CD4-positive, alpha-beta T cell (primary cell): ENCODE measurements at regions not wholly inside any gene's neighbourhood (a gene's known extent, or its start where the extent isn't known, plus 50 kb on each side); places are given as distances from the start of the nearest gene placed in this dataset.

Experiments used
- ATAC-seq: fragments of 200-7000 bp; cut with Tn5 transposase; one replicate; pipeline ENCODE4 v1.10.0; 2022; ENCODE audit warnings: mild to moderate bottlenecking; ENCODE audit not compliant: poor library complexity
- CTCF ChIA-PET: fragments of 350-600 bp; sonication (Branson Sonifier 250); formaldehyde crosslinking; loops from one replicate; lab custom pipeline; 2021; ENCODE audit warnings: antibody characterized with exemption, inconsistent platforms; lab: Charles Lee
- POLR2A ChIA-PET: fragments of 350-600 bp; sonication (Branson Sonifier 250); formaldehyde crosslinking; loops from one replicate; lab custom pipeline; 2021; ENCODE audit warnings: antibody characterized with exemption, inconsistent platforms; lab: Charles Lee
- DNase-seq, 14 experiments: peaks; one replicate each; pipeline ENCODE4 v3.0.0-alpha.2; 2013 to 2020; ENCODE audit warnings: mixed read lengths in 2 of 14
- H3K27ac ChIP-seq, 2 donors: one replicate each; pipeline versions ENCODE4 v1.5.1 to v1.7.0; 2013; ENCODE audit warnings: low read length in 2 of 2, low read depth in 1 of 2, mild to moderate bottlenecking in 1 of 2
- H3K27me3 ChIP-seq, 2 experiments: 1 replicate in 1 of 2; 2 replicates in 1 of 2; pipeline versions ENCODE4 v1.6.1 to v1.7.0; 2013; ENCODE audit warnings: low read length in 2 of 2, control low read depth in 1 of 2, mild to moderate bottlenecking in 1 of 2, moderate library complexity in 1 of 2; ENCODE audit not compliant: insufficient read depth in 2 of 2, control insufficient read depth in 1 of 2
- H3K36me3 ChIP-seq: one replicate; pipeline ENCODE4 v1.6.1; 2013; ENCODE audit warnings: low read length, control low read depth; ENCODE audit not compliant: insufficient read depth
- H3K4me1 ChIP-seq: one replicate; pipeline ENCODE4 v1.6.1; 2013; ENCODE audit warnings: low read length, control low read depth; ENCODE audit not compliant: insufficient read depth
- H3K4me3 ChIP-seq: one replicate; pipeline ENCODE4 v1.5.1; 2013; ENCODE audit warnings: mild to moderate bottlenecking, low read length, moderate library complexity
- H3K9me3 ChIP-seq, 2 experiments: 1 replicate in 1 of 2; 2 replicates in 1 of 2; pipeline versions ENCODE4 v1.6.1 to v1.7.0; 2013; ENCODE audit warnings: low read length in 2 of 2, mild to moderate bottlenecking in 2 of 2, control low read depth in 1 of 2, moderate library complexity in 1 of 2; ENCODE audit not compliant: control insufficient read depth in 1 of 2, insufficient read depth in 1 of 2
- H3K27ac Mint-ChIP-seq: one replicate; pipeline ENCODE4 v1.8.0; 2020; ENCODE audit warnings: mixed read lengths
- H3K27me3 Mint-ChIP-seq: one replicate; pipeline ENCODE4 v1.8.0; 2021; ENCODE audit warnings: mixed read lengths
- H3K36me3 Mint-ChIP-seq: one replicate; pipeline ENCODE4 v1.8.0; 2021; ENCODE audit warnings: low read depth, mixed read lengths
- H3K4me1 Mint-ChIP-seq: one replicate; pipeline ENCODE4 v1.8.0; 2021; ENCODE audit warnings: low read depth, mixed read lengths
- H3K4me3 Mint-ChIP-seq: one replicate; pipeline ENCODE4 v1.8.0; 2020; ENCODE audit warnings: mild to moderate bottlenecking, mixed read lengths
- H3K9me3 Mint-ChIP-seq: one replicate; pipeline ENCODE4 v1.8.0; 2020; ENCODE audit warnings: mixed read lengths
- intact Hi-C, 2 experiments: fragments of 100-400 bp; cut with DNase I in 1 of 2; cut with micrococcal nuclease in 1 of 2; formaldehyde crosslinking; loops; one replicate each; pipeline versions ENCODE4 v1.15.1 to v1.9.0; 2023 to 2025; cut with DNase I, micrococcal nuclease
- TF ChIP-seq, protein P1 (sequence below): fragments of 200-600 bp; IDR thresholded peaks from one replicate; pipeline ENCODE4 v1.8.0; 2022; ENCODE audit warnings: antibody characterized with exemption, mild to moderate bottlenecking

DNA sequence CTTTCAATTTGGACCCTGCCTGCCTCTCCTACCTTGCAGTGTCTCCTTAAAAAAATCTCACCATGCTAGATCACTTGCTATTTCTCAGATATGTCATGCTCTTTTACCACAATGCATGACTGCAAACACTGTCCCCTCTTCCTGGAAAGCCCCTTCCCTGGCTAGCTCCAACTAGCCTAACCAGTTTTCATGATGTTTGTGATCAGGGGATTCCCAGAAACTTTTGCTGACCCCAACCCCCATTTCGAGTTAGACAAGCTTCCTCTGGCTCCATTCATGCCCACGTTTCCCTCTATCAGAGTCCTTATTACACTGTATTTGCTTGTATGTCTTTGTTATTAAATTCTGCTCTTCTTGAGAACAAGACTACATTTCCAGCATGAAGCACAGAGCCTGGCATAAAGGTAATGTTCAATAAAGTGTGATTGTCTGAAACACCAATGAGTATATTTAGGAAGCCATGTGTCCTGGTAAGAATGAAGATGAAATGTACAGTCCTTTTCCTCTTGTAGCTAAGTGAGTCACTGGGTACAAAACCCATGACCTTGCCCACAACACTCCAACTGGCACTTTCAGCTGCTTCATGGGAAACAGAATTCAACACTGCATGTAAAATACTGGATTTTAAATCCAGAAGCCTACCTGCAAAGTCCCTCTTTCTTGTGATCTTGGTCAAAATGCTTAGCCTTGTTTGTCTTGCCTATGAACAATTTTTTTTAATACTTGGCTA is 62.0 kb upstream of the ATL2 start:
- no peak overlapping the region for H3K27ac Mint-ChIP-seq
- no peak for ATAC-seq

DNA sequence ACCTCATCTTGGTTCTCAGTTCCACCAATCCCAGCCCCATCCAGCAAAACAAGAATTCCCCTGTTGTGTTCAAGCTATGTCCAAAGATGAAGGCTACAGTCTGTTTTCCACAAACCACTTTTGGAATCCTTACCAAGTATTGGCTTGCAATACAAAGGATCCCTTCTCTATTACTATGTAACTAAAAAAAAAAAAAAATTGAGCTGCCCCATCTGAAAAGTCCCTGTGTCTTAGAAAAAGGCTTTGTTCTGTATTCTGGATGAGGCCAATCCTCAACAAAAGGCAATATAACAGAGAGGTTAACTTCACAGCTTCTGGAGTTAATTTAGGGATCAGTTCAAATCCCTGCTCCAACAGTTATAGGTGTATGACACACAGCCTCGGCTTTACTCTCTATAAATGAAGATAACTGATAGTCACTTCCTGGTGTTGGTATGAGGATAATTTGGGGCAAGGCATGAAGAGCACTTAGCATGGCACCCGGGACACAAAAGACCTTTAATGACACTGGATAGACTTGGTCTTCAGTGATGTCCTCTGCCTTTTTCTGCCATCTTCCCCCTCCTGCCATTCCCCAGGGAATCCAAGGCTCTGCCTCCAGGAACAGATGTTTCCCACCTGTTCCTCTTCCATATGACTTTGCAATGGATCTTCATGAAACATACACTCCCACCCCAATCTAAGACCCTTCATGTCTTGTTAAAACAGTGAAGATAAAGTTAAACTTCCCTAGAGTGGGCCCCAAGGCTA is 61.2 kb upstream of the ATL2 start:
- CTCF ChIA-PET = no interaction called here
- no peak for ATAC-seq
- no peak overlapping the region for H3K4me3 ChIP-seq
- H3K9me3 ChIP-seq = no peaks in the 10 kb centered on the region
- H3K36me3 ChIP-seq = no peaks in the 10 kb centered on the region
- intact Hi-C loops = no loop called here
- DNase-seq = no peak
- H3K4me3 Mint-ChIP-seq = no peak overlapping the region
- no peaks in the 10 kb centered on the region for H3K36me3 Mint-ChIP-seq
- H3K4me1 Mint-ChIP-seq = no peaks in the 10 kb centered on the region
- POLR2A ChIA-PET = no interaction called here
- peaks cover 19% of the 10 kb centered on the region for H3K27me3 Mint-ChIP-seq
- H3K27ac Mint-ChIP-seq = no peak overlapping the region
- H3K27ac ChIP-seq = no peak overlapping the region
- H3K27me3 ChIP-seq = peaks cover 0 to 4% of the 10 kb centered on the region in 2 experiments
- H3K4me1 ChIP-seq = no peaks in the 10 kb centered on the region
- no peaks in the 10 kb centered on the region for H3K9me3 Mint-ChIP-seq
- TF ChIP-seq, protein P1, sequence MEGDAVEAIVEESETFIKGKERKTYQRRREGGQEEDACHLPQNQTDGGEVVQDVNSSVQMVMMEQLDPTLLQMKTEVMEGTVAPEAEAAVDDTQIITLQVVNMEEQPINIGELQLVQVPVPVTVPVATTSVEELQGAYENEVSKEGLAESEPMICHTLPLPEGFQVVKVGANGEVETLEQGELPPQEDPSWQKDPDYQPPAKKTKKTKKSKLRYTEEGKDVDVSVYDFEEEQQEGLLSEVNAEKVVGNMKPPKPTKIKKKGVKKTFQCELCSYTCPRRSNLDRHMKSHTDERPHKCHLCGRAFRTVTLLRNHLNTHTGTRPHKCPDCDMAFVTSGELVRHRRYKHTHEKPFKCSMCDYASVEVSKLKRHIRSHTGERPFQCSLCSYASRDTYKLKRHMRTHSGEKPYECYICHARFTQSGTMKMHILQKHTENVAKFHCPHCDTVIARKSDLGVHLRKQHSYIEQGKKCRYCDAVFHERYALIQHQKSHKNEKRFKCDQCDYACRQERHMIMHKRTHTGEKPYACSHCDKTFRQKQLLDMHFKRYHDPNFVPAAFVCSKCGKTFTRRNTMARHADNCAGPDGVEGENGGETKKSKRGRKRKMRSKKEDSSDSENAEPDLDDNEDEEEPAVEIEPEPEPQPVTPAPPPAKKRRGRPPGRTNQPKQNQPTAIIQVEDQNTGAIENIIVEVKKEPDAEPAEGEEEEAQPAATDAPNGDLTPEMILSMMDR = no peak

More for the DNA sequence above, 62.0 kb upstream of the ATL2 start:
- Mint-ChIP-seq H3K36me3 (no peaks in the 10 kb centered on the region), H3K9me3 (no peaks in the 10 kb centered on the region), H3K4me1 (no peaks in the 10 kb centered on the region), H3K4me3 (no peak overlapping the region), H3K27me3 (peaks cover 19% of the 10 kb centered on the region)
- Histone ChIP-seq H3K27me3 (peaks cover 0 to 4% of the 10 kb centered on the region in 2 experiments), H3K4me3 (no peak overlapping the region), H3K4me1 (no peaks in the 10 kb centered on the region), H3K36me3 (no peaks in the 10 kb centered on the region), H3K9me3 (no peaks in the 10 kb centered on the region), H3K27ac (no peak overlapping the region)
- no peak for DNase-seq
- TF ChIP-seq, protein P1 = no peak
- CTCF ChIA-PET = no interaction called here
- POLR2A ChIA-PET = no interaction called here
- intact Hi-C loops = no loop called here

DNA sequence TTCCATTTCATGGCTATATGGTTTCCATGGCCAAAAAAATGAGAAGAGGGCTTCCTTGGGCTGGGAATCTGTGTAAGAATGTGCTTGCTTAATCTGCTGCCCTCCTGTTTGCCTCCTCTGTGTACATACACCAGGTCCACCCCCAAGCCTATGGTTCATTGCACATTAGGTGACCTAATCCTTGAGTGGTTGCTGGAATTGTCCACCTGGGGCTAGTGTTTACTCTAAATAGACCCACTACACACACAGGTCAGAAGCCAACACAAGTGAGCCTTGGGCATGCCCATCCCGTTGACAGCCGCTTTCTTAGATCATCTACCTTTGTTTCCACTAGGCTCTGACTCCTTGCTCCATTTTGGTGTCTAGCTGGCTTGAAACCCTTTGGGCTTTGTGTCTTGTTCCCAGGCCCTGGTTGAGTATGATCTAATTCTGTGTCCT is 59.2 kb upstream of the ATL2 start:
- TF ChIP-seq, protein P1 = no peak
- H3K27me3 Mint-ChIP-seq = peaks cover 18% of the 10 kb centered on the region
- H3K4me3 ChIP-seq = no peak overlapping the region
- H3K27me3 ChIP-seq = no peaks in the 10 kb centered on the region
- H3K27ac Mint-ChIP-seq = no peak overlapping the region
- H3K9me3 Mint-ChIP-seq = no peaks in the 10 kb centered on the region
- no peaks in the 10 kb centered on the region for H3K9me3 ChIP-seq
- ATAC-seq (no peak), DNase-seq (no peak)
- no peaks in the 10 kb centered on the region for H3K36me3 ChIP-seq
- ChIA-PET CTCF (interaction anchor here (0.6 kb wide), 1 partner anchor 94 kb away, joined by 3 read pairs; no protein-coding TSS in a partner anchor), POLR2A (no interaction called here)
- intact Hi-C loops = no loop called here
- no peak overlapping the region for H3K4me3 Mint-ChIP-seq
- no peaks in the 10 kb centered on the region for H3K4me1 Mint-ChIP-seq
- no peaks in the 10 kb centered on the region for H3K36me3 Mint-ChIP-seq
- no peaks in the 10 kb centered on the region for H3K4me1 ChIP-seq
- no peak overlapping the region for H3K27ac ChIP-seq
